ENCODE measurements at regions not wholly inside any gene's neighbourhood (a gene's known extent, or its start where the extent isn't known, plus 50 kb on each side); places are given as distances from the start of the nearest gene placed in this dataset.
"Not testable (repeated sequence)": the region's sequence is repeated elsewhere in the genome, so short reads cannot be mapped to it uniquely, and the experiment has no call there.

DNA sequence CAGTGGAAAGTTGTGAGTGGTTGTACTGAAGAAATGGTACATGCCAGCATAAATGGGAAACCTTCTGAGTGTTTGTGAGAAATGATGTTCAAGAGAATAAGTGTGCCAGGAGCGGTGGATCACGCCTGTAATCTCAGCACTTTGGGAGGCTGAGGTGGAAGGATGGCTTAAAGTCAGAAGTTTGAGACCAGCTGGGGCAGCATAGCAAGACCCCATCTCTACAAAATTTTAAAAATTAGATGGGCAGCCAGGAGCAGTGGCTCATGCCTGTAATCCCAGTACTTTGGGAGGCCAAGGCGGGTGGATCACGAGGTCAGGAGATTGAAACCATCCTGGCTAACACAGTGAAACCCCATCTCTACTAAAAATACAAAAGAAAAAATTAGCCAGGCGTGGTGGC is 63.5 kb upstream of the TNRC6A start:
- not testable (repeated sequence) for H3K9ac ChIP-seq (ENCODE audit: low read depth, low read length); H3K27me3 ChIP-seq (ENCODE audit: control insufficient read depth, insufficient read depth, low read length); H3K36me3 ChIP-seq (ENCODE audit: insufficient read depth, low read length); H3K4me2 ChIP-seq (ENCODE audit: low read length); H3K9me3 ChIP-seq (replicated peaks; ENCODE audit: low read length); H3K4me3 ChIP-seq (ENCODE audit: low read length)
- H3K4me1 ChIP-seq (ENCODE audit: control insufficient read depth, insufficient read depth, low read length), result peaks cover 22% of the 10 kb centered on the region

DNA sequence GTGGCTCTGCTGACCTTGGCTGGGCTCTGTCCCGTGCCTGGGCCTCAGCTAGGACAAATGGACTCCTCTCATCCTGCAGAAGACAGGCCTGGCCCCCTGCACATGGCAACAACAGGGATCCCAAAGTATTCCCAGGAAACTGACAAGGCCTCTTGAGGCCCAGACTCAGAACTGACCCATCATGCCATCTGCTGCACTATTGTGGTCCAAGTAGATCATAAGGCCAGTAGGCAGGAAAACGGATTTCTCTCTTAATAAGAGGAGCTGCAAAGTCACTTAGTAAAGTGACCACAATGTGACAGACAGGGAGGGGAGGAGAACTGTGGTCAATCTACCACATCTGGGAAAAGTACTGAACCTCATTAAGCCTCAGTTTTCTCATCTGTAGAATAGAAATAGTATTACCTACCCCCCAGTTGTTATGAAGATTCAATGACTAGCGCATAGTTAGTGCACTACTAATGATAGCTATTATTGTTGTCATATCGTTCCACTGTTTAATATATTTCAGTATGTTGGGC is 62.1 kb upstream of the TNRC6A start:
- no peaks in the 10 kb centered on the region for H3K27me3 ChIP-seq (ENCODE audit: control insufficient read depth, insufficient read depth, low read length)
- H3K9ac ChIP-seq (ENCODE audit: low read depth, low read length), result no peak overlapping the region
- H3K4me1 ChIP-seq (ENCODE audit: control insufficient read depth, insufficient read depth, low read length), result peaks cover 29% of the 10 kb centered on the region

DNA sequence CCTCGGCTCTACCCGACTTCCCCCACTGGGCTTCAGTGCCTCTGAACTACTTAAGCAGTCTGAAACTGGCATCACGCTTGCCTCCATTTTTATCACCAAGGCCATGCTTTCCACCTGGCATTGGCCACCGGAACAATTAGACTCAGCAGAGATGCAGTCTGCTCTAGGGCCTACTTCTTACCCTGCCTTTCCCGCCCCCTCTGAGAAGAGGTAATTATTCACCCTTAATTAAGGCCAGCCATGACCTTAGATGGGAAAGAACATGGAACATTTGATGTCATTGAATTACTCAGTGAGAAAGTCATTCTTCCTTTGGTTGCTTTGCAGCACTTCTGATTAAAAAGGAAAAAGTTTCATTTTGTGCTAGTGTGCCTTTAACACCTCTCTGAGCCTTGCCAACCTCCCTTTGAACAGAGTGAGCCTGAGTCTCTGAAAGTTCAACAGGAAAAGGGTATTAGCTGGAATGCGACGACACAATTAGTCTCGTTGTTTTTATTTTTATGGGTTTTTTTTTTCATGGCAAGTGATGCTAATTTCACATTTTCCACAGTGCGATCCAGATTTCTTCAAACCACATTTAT is 60.9 kb upstream of the TNRC6A start:
- Histone ChIP-seq H3K27me3 (ENCODE audit: control insufficient read depth, insufficient read depth, low read length) (no peaks in the 10 kb centered on the region), H3K4me2 (ENCODE audit: low read length) (peak overlapping the region; percentile 9), H3K36me3 (ENCODE audit: insufficient read depth, low read length) (no peaks in the 10 kb centered on the region), H3K4me1 (ENCODE audit: control insufficient read depth, insufficient read depth, low read length) (peaks cover 29% of the 10 kb centered on the region), H3K9ac (ENCODE audit: low read depth, low read length) (peak overlapping the region; percentile 40), H3K9me3 (replicated peaks; ENCODE audit: low read length) (no peaks in the 10 kb centered on the region), H3K4me3 (ENCODE audit: low read length) (no peak overlapping the region)

More for the DNA sequence above, 62.1 kb upstream of the TNRC6A start:
- no peaks in the 10 kb centered on the region for H3K9me3 ChIP-seq (replicated peaks; ENCODE audit: low read length)
- H3K36me3 ChIP-seq (ENCODE audit: insufficient read depth, low read length), result no peaks in the 10 kb centered on the region
- no peak overlapping the region for H3K4me2 ChIP-seq (ENCODE audit: low read length)
- H3K4me3 ChIP-seq (ENCODE audit: low read length), result no peak overlapping the region

DNA sequence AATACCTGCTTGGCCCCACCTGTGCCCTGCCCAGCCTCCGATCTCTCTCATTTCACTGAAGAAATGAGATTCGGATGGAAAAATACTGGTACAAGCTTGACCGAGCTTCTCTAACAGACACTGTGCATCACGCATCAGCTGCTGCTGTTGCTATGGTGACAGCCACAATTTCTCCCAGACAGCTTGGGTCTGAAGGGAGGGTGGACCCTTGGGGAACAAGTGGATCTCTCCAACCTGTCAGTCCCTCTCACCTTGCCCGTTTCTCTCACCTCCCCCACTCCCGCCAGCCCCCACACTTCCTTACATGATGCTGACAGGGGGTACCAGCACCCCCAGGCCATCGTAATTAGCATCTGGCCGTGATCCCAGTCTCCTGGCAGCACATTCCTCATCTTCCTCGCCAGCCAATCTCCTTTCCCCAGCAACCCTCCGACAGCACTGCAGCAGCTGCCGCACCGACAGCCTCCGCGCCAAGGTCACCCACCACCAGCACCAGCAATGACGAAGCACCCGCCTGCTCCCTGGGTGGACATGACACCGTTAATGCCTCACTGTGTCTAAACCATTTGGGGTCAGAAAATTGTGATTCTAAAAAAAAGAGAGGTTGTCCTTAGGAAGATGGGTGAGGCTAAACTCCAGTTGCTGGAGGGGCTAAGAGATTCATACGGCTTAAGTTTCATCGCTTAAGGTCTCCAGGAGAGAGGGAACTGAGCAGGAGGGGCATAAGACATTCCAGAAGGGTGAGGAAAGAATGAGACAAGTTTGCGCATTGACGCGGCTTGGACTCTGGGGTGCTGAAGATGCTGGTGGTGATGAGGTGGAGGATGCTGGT is 58.6 kb upstream of the TNRC6A start:
- Histone ChIP-seq H3K4me3 (ENCODE audit: low read length) (peak overlapping the region; percentile 53), H3K4me1 (ENCODE audit: control insufficient read depth, insufficient read depth, low read length) (peaks cover 29% of the 10 kb centered on the region), H3K9ac (ENCODE audit: low read depth, low read length) (peak overlapping the region; percentile 61), H3K4me2 (ENCODE audit: low read length) (peak overlapping the region; percentile 77), H3K36me3 (ENCODE audit: insufficient read depth, low read length) (no peaks in the 10 kb centered on the region), H3K9me3 (replicated peaks; ENCODE audit: low read length) (no peaks in the 10 kb centered on the region), H3K27me3 (ENCODE audit: control insufficient read depth, insufficient read depth, low read length) (no peaks in the 10 kb centered on the region)

DNA sequence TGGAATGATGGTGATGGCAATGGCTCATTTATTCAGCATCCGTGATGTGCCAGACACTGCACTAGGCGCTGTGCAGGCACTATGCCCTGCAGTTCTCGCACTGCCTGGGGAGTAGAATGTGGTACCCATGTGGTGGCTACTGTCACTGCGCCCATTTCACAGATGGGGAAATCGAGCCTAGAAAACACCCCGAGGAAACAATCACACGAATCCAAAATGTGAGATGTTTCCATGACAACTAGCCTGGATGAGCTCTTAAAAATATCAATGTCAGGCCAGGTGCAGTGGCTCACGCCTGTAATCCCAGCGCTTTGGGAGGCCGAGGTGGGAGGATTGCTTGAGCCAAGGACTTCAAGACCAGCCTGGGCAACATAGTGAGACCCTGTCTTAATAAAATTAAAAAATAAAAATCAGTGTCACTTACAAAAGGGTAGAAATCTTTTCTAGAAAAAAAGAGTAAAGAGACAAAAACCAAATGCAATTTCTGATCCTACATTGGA is 57.9 kb upstream of the TNRC6A start:
- Histone ChIP-seq H3K4me1 (ENCODE audit: control insufficient read depth, insufficient read depth, low read length) (peaks cover 29% of the 10 kb centered on the region), H3K36me3 (ENCODE audit: insufficient read depth, low read length) (no peaks in the 10 kb centered on the region), H3K9ac (ENCODE audit: low read depth, low read length) (peak overlapping the region; percentile 61), H3K4me2 (ENCODE audit: low read length) (peak overlapping the region; percentile 77), H3K9me3 (replicated peaks; ENCODE audit: low read length) (no peaks in the 10 kb centered on the region), H3K4me3 (ENCODE audit: low read length) (peak overlapping the region; percentile 53), H3K27me3 (ENCODE audit: control insufficient read depth, insufficient read depth, low read length) (no peaks in the 10 kb centered on the region)

DNA sequence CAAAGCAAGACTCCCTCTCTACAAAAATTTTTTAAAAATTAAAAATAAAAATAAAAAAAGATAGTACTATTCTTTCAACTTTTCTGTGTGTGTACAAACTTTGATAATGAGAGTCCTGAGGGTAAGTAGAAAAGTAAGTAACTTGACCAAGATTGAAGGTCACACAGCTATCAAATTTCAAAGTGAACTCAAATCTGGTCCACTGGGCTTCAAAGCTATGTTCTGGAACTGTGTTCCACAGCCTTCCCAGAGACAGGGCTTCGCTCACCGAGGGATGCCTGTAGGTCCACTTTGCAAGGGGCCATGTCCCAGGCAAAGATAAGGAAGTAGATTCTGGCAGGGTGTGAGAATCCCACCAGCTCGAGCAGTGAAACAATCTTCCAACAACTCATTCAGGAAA is 56.3 kb upstream of the TNRC6A start:
- H3K4me1 ChIP-seq (ENCODE audit: control insufficient read depth, insufficient read depth, low read length), result peaks cover 29% of the 10 kb centered on the region
- no peaks in the 10 kb centered on the region for H3K9me3 ChIP-seq (replicated peaks; ENCODE audit: low read length)
- H3K27me3 ChIP-seq (ENCODE audit: control insufficient read depth, insufficient read depth, low read length), result no peaks in the 10 kb centered on the region
- no peak overlapping the region for H3K4me3 ChIP-seq (ENCODE audit: low read length)
- no peak overlapping the region for H3K4me2 ChIP-seq (ENCODE audit: low read length)
- H3K36me3 ChIP-seq (ENCODE audit: insufficient read depth, low read length), result no peaks in the 10 kb centered on the region
- no peak overlapping the region for H3K9ac ChIP-seq (ENCODE audit: low read depth, low read length)

DNA sequence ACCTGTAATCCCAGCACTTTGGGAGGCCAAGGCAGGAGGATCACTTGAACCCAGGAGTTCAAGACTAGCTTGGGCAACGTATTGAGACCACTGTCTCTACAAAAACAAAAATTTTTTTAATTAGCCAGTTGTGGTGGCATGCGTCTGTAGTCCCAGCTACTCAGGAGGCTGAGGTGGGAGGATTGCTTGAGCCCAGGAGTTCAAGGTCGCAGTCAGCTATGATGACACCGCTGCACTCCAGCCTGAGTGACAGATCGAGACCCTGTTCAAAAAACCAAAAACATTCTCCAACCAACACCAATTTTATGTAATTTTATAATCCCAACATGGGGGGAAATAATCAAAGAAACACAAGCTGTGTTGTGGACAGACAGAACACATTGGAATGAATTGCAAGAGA is 54.6 kb upstream of the TNRC6A start:
- no peak overlapping the region for H3K9ac ChIP-seq (ENCODE audit: low read depth, low read length)
- no peaks in the 10 kb centered on the region for H3K9me3 ChIP-seq (replicated peaks; ENCODE audit: low read length)
- no peaks in the 10 kb centered on the region for H3K27me3 ChIP-seq (ENCODE audit: control insufficient read depth, insufficient read depth, low read length)
- peaks cover 17% of the 10 kb centered on the region for H3K4me1 ChIP-seq (ENCODE audit: control insufficient read depth, insufficient read depth, low read length)
- no peak overlapping the region for H3K4me3 ChIP-seq (ENCODE audit: low read length)
- H3K36me3 ChIP-seq (ENCODE audit: insufficient read depth, low read length), result no peaks in the 10 kb centered on the region
- H3K4me2 ChIP-seq (ENCODE audit: low read length), result no peak overlapping the region

DNA sequence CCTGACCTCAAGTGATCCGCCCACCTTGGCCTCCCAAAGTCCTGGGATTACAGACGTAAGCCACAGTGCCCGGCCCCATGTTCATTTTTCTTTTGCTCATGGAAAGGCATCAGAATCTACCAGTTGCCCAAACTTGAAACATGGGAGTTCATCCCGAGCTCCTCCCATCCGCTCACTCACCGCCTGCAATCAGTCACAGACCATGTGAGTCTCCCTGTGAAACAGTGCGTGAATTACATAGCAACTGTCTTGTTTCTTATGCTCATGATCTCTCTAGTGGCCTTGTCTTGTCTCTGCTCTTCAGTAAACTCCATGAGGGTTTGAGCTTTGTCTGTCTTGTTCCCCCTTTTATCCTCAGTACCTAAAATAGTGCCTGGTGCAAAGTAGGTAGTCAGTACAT is 52.1 kb upstream of the TNRC6A start:
- H3K4me1 ChIP-seq (ENCODE audit: control insufficient read depth, insufficient read depth, low read length), result peaks cover 7% of the 10 kb centered on the region
- no peaks in the 10 kb centered on the region for H3K27me3 ChIP-seq (ENCODE audit: control insufficient read depth, insufficient read depth, low read length)
- no peak overlapping the region for H3K9ac ChIP-seq (ENCODE audit: low read depth, low read length)
- no peak overlapping the region for H3K4me2 ChIP-seq (ENCODE audit: low read length)
- no peak overlapping the region for H3K4me3 ChIP-seq (ENCODE audit: low read length)
- H3K9me3 ChIP-seq (replicated peaks; ENCODE audit: low read length), result no peaks in the 10 kb centered on the region
- no peaks in the 10 kb centered on the region for H3K36me3 ChIP-seq (ENCODE audit: insufficient read depth, low read length)
